HG03457 (cell line): ENCODE measurements at regions not wholly inside any gene's neighbourhood (a gene's known extent, or its start where the extent isn't known, plus 50 kb on each side); places are given as distances from the start of the nearest gene placed in this dataset.
"Not testable (repeated sequence)": the region's sequence is repeated elsewhere in the genome, so short reads cannot be mapped to it uniquely, and the experiment has no call there.

Experiments used
- ATAC-seq: cut with Tn5 transposase; IDR thresholded peaks from one replicate; pipeline ENCODE4 v1.9.1; 2021; ENCODE audit warnings: moderate number of reproducible peaks; ENCODE audit not compliant: unreplicated experiment

- no peak for ATAC-seq
These were observed 1764.1 kb upstream of the CELF4 start for GRCh38 chr18:39329496-39330275.

GRCh38 chr18:39326772-39327171 lies 1761.2 kb upstream of the CELF4 start:
- ATAC-seq: no peak

GRCh38 chr18:39325973-39326372 lies 1760.4 kb upstream of the CELF4 start:
- no peak for ATAC-seq

- no peak for ATAC-seq
These were observed 1753.5 kb upstream of the CELF4 start for GRCh38 chr18:39319141-39319540.

GRCh38 chr18:39318462-39318861 lies 1752.9 kb upstream of the CELF4 start:
- no peak for ATAC-seq

- ATAC-seq: no peak
These were observed 1752.4 kb upstream of the CELF4 start for GRCh38 chr18:39318008-39318407.

- no peak for ATAC-seq
These were observed 1749.0 kb upstream of the CELF4 start for GRCh38 chr18:39314595-39314994.

GRCh38 chr18:39313992-39314391 lies 1748.4 kb upstream of the CELF4 start:
- no peak for ATAC-seq

- ATAC-seq: no peak
These were observed 1745.6 kb upstream of the CELF4 start for GRCh38 chr18:39311111-39311712.

GRCh38 chr18:39308931-39309521 lies 1743.4 kb upstream of the CELF4 start:
- not testable (repeated sequence) for ATAC-seq

- ATAC-seq: no peak
These were observed 1740.2 kb upstream of the CELF4 start for GRCh38 chr18:39305766-39306165.

GRCh38 chr18:39302481-39302880 lies 1736.9 kb upstream of the CELF4 start:
- no peak for ATAC-seq

GRCh38 chr18:39299152-39299551 lies 1733.6 kb upstream of the CELF4 start:
- ATAC-seq: no peak

GRCh38 chr18:39297225-39297624 lies 1731.6 kb upstream of the CELF4 start:
- ATAC-seq: no peak

GRCh38 chr18:39296293-39296888 lies 1730.8 kb upstream of the CELF4 start:
- ATAC-seq: no peak

GRCh38 chr18:39276764-39277163 lies 1711.2 kb upstream of the CELF4 start:
- ATAC-seq: no peak

- ATAC-seq: no peak
These were observed 1708.9 kb upstream of the CELF4 start for GRCh38 chr18:39274535-39274934.

GRCh38 chr18:39272230-39272629 lies 1706.6 kb upstream of the CELF4 start:
- no peak for ATAC-seq

GRCh38 chr18:39271654-39272053 lies 1706.1 kb upstream of the CELF4 start:
- no peak for ATAC-seq

GRCh38 chr18:39260565-39260964 lies 1695.0 kb upstream of the CELF4 start:
- no peak for ATAC-seq

- no peak for ATAC-seq
These were observed 1694.1 kb upstream of the CELF4 start for GRCh38 chr18:39259736-39260135.

GRCh38 chr18:39244242-39244641 lies 1678.6 kb upstream of the CELF4 start:
- no peak for ATAC-seq
